Neuronal stem cell (in vitro differentiated cells): ENCODE measurements at regions not wholly inside any gene's neighbourhood (a gene's known extent, or its start where the extent isn't known, plus 50 kb on each side); places are given as distances from the start of the nearest gene placed in this dataset.

ENCODE experiments used
- DNase-seq: peaks from one replicate; pipeline ENCODE4 v3.0.0-alpha.2; 2013; ENCODE audit warnings: low spot score
- H2AFZ ChIP-seq: one replicate; pipeline ENCODE4 v1.6.1; 2013; ENCODE audit warnings: mild to moderate bottlenecking, low read length, inconsistent platforms
- H2AK5ac ChIP-seq: 2 replicates; pipeline ENCODE4 v1.6.1; 2013; ENCODE audit warnings: low read depth, mild to moderate bottlenecking, inconsistent platforms, low read length, moderate library complexity, mixed read lengths
- H2BK120ac ChIP-seq: 2 replicates; pipeline ENCODE4 v1.6.1; 2013; ENCODE audit warnings: low read depth, mild to moderate bottlenecking, inconsistent platforms, low read length, moderate library complexity, mixed read lengths
- H2BK12ac ChIP-seq: one replicate; pipeline ENCODE4 v1.6.1; 2013; ENCODE audit warnings: low read length, inconsistent platforms
- H2BK15ac ChIP-seq: 2 replicates; pipeline ENCODE4 v1.6.1; 2013; ENCODE audit warnings: mild to moderate bottlenecking, low read length, inconsistent platforms, mixed read lengths
- H2BK5ac ChIP-seq: one replicate; pipeline ENCODE4 v1.6.1; 2013; ENCODE audit warnings: inconsistent platforms, mild to moderate bottlenecking, low read length, moderate library complexity
- H3K14ac ChIP-seq: one replicate; pipeline ENCODE4 v1.6.1; 2013; ENCODE audit warnings: low read length, inconsistent platforms
- H3K18ac ChIP-seq: 2 replicates; pipeline ENCODE4 v1.6.1; 2013; ENCODE audit warnings: low read length, inconsistent platforms
- H3K23ac ChIP-seq: 2 replicates; pipeline ENCODE4 v1.6.1; 2013; ENCODE audit warnings: low read depth, mild to moderate bottlenecking, mixed read lengths, low read length, inconsistent platforms; ENCODE audit not compliant: poor library complexity
- H3K27ac ChIP-seq: replicated peaks from 3 replicates; pipeline ENCODE4 v1.5.1; 2013; ENCODE audit warnings: low read length, inconsistent platforms
- H3K27me3 ChIP-seq, 3 experiments: 2 replicates each; pipeline ENCODE4 v1.6.1; 2013; ENCODE audit warnings: low read length in 3 of 3, mild to moderate bottlenecking in 2 of 3, inconsistent platforms in 1 of 3, low read depth in 1 of 3, mixed read lengths in 1 of 3, moderate library complexity in 1 of 3; ENCODE audit not compliant: control insufficient read depth in 3 of 3, insufficient read depth in 3 of 3
- H3K36me3 ChIP-seq, 2 donors: replicated peaks in 1 of 2; 2 replicates each; pipeline ENCODE4 v1.6.1; 2013; ENCODE audit warnings: low read length in 2 of 2; ENCODE audit not compliant: control insufficient read depth in 2 of 2, insufficient read depth in 2 of 2
- H3K4ac ChIP-seq: 2 replicates; pipeline ENCODE4 v1.6.1; 2013; ENCODE audit warnings: inconsistent platforms, mild to moderate bottlenecking, low read length, moderate library complexity
- H3K4me1 ChIP-seq, 2 donors: 1 replicate in 1 of 2; 2 replicates in 1 of 2; pipeline ENCODE4 v1.6.1; 2013; ENCODE audit warnings: low read length in 2 of 2, low read depth in 1 of 2; ENCODE audit not compliant: control insufficient read depth in 2 of 2, insufficient read depth in 1 of 2
- H3K4me2 ChIP-seq: one replicate; pipeline ENCODE4 v1.6.1; 2013; ENCODE audit warnings: mild to moderate bottlenecking, low read length, inconsistent platforms; ENCODE audit not compliant: insufficient read depth, poor library complexity, severe bottlenecking
- H3K4me3 ChIP-seq, 2 donors: 2 replicates each; pipeline ENCODE4 v1.5.1; 2013; ENCODE audit warnings: low read length in 2 of 2, mild to moderate bottlenecking in 2 of 2, inconsistent platforms in 1 of 2, moderate library complexity in 1 of 2
- H3K79me1 ChIP-seq: one replicate; pipeline ENCODE4 v1.6.1; 2013; ENCODE audit warnings: low read depth, mild to moderate bottlenecking, inconsistent platforms, low read length, moderate library complexity
- H3K9ac ChIP-seq: one replicate; pipeline ENCODE4 v1.6.1; 2013; ENCODE audit warnings: mild to moderate bottlenecking, low read depth, low read length, inconsistent platforms; ENCODE audit not compliant: poor library complexity
- H3K9me3 ChIP-seq, 2 donors: replicated peaks in 1 of 2; 2 replicates each; pipeline versions ENCODE3 to v1.6.1; 2013; ENCODE audit warnings: low read length in 2 of 2, mild to moderate bottlenecking in 2 of 2, inconsistent platforms in 1 of 2, low read depth in 1 of 2, mixed read lengths in 1 of 2, moderate library complexity in 1 of 2; ENCODE audit not compliant: control insufficient read depth in 2 of 2, insufficient read depth in 1 of 2
- H4K8ac ChIP-seq: one replicate; pipeline ENCODE4 v1.6.1; 2013; ENCODE audit warnings: low read depth, mild to moderate bottlenecking, inconsistent platforms, low read length, moderate library complexity
- H4K91ac ChIP-seq: one replicate; pipeline ENCODE4 v1.6.1; 2013; ENCODE audit warnings: low read length, low read depth, mild to moderate bottlenecking, inconsistent platforms; ENCODE audit not compliant: poor library complexity
- WGBS, 2 donors: extraction: QIAGEN DNeasy Blood & Tissue Kit; methylation state at CpG; one replicate each; pipeline ENCODE4 v1.1.7; 2013; ENCODE audit warnings: missing lambda C conversion rate in 2 of 2, mixed read lengths in 1 of 2; ENCODE audit not compliant: insufficient read length in 2 of 2, insufficient replicate concordance in 1 of 2; ENCODE audit errors: extremely low coverage in 2 of 2; 5-methylcytosine and 5-hydroxymethylcytosine counted together

DNA sequence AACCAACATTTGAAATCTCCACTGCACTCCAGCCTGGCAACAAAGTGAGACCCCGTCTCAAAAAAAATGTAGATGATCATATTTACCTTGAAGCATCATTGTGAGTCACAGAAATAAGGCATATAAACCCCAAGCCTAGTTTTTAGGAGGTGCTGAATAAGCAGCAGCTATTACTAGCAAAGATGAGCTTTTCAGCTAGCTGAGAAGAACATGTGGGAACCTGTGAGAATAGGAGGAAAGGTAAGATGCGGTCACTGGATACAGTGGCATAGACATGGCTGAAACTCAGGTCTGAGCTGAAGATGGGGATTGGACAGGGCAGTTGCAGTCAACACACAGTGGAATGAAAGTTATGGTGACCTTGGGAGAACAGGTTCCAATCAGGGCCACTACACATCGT lies 284.3 kb upstream of the IRAK1BP1 start:
- Histone ChIP-seq H3K79me1 (no peaks in the 10 kb centered on the region), H3K27ac (no peak overlapping the region), H3K4ac (no peak overlapping the region), H3K4me3 (no peak overlapping the region), H2AK5ac (no peak overlapping the region), H2BK15ac (no peak overlapping the region), H2BK120ac (no peak overlapping the region), H2BK5ac (no peak overlapping the region), H3K4me2 (no peak overlapping the region), H4K91ac (no peak overlapping the region), H3K18ac (no peak overlapping the region), H2AFZ (no peak overlapping the region), H3K4me1 (peaks cover 0 to 1% of the 10 kb centered on the region in 2 donors), H3K23ac (no peak overlapping the region), H3K14ac (no peak overlapping the region), H3K36me3 (no peaks in the 10 kb centered on the region), H2BK12ac (no peak overlapping the region), H3K9ac (no peak overlapping the region), H3K9me3 (no peaks in the 10 kb centered on the region), H4K8ac (no peak overlapping the region), H3K27me3 (no peaks in the 10 kb centered on the region)
- no peak for DNase-seq
- WGBS, 2 donors: no CpG with 5 or more reads among the region's 3 CpGs

DNA sequence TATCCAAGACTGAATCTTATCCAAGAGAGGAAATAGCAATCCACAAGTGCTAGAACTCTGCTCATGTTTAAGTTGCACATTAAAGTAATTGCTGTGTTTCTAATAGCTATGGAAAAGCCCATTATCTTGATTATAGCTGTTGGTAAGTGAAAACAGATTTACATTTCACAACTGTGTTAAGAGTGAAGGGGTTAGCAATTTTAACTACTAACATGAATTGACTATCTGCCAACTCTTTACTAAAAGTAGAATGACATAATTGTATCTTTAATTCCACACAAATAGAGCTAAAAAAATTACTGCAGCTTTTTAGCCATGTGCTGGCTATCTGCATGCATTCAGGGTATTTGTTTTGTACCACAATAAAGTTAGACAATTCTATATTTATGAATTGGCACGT lies 277.9 kb upstream of the IRAK1BP1 start:
- H2BK15ac ChIP-seq: no peak overlapping the region
- H2AK5ac ChIP-seq: no peak overlapping the region
- H3K9ac ChIP-seq: no peak overlapping the region
- no peaks in the 10 kb centered on the region for H3K4me1 ChIP-seq
- no CpG with 5 or more reads among the region's 1 CpG for WGBS, 2 donors
- no peak overlapping the region for H3K14ac ChIP-seq
- no peak overlapping the region for H2BK5ac ChIP-seq
- no peak overlapping the region for H3K4me3 ChIP-seq
- no peaks in the 10 kb centered on the region for H3K27me3 ChIP-seq
- no peak overlapping the region for H4K8ac ChIP-seq
- DNase-seq: no peak
- no peaks in the 10 kb centered on the region for H3K9me3 ChIP-seq
- no peak overlapping the region for H2BK12ac ChIP-seq
- no peaks in the 10 kb centered on the region for H3K79me1 ChIP-seq
- H4K91ac ChIP-seq: no peak overlapping the region
- no peak overlapping the region for H3K18ac ChIP-seq
- H3K23ac ChIP-seq: no peak overlapping the region
- no peak overlapping the region for H3K4ac ChIP-seq
- no peaks in the 10 kb centered on the region for H3K36me3 ChIP-seq
- H3K27ac ChIP-seq: no peak overlapping the region
- H3K4me2 ChIP-seq: no peak overlapping the region
- H2BK120ac ChIP-seq: no peak overlapping the region
- no peak overlapping the region for H2AFZ ChIP-seq

DNA sequence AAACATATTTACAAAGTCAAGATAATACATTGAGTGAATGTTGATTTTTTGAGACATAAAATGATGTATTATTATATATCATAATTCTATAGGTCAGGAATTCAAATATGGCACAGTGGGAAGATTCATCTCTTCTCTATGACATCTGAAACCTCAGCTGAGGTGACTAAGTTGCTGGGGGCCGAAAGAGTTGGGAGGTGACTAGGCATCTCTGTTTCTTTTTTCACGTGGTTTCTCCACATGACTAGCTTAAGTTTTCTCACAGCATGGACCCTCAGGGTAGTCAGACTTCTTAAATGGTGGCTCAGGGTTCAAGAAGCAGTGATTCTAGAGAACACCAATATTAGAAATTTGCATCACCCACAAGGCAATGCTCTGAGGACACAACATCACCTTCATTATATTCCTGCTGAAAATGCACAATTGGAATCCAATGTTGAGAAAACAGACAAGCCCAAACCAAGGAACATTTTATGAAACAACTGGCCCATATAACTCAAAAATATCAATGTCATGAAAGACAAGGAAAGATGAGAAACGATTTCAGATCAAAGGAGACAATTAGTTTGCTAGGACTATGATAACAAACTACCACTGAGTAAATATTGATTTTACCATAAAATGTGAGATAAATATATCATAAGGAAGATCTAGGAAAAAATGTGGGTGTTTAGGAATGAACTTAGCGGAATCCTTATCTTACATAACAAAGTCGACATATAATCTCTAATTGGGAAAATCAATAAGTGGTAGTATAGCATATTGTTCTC lies 273.3 kb upstream of the IRAK1BP1 start:
- no peak overlapping the region for H3K14ac ChIP-seq
- H4K8ac ChIP-seq: no peak overlapping the region
- no peak overlapping the region for H4K91ac ChIP-seq
- H2BK5ac ChIP-seq: no peak overlapping the region
- no peak overlapping the region for H2BK15ac ChIP-seq
- no peak overlapping the region for H3K9ac ChIP-seq
- no peak overlapping the region for H3K23ac ChIP-seq
- H2AFZ ChIP-seq: no peak overlapping the region
- no peaks in the 10 kb centered on the region for H3K36me3 ChIP-seq
- no peak overlapping the region for H3K4me3 ChIP-seq
- WGBS, 2 donors: no CpG with 5 or more reads among the region's 5 CpGs
- no peak overlapping the region for H2AK5ac ChIP-seq
- no peak overlapping the region for H3K18ac ChIP-seq
- H3K4me2 ChIP-seq: no peak overlapping the region
- H2BK120ac ChIP-seq: no peak overlapping the region
- no peaks in the 10 kb centered on the region for H3K4me1 ChIP-seq
- H3K27me3 ChIP-seq: no peaks in the 10 kb centered on the region
- no peak for DNase-seq
- H3K79me1 ChIP-seq: no peaks in the 10 kb centered on the region
- no peak overlapping the region for H2BK12ac ChIP-seq
- no peak overlapping the region for H3K27ac ChIP-seq
- H3K4ac ChIP-seq: no peak overlapping the region
- no peaks in the 10 kb centered on the region for H3K9me3 ChIP-seq

DNA sequence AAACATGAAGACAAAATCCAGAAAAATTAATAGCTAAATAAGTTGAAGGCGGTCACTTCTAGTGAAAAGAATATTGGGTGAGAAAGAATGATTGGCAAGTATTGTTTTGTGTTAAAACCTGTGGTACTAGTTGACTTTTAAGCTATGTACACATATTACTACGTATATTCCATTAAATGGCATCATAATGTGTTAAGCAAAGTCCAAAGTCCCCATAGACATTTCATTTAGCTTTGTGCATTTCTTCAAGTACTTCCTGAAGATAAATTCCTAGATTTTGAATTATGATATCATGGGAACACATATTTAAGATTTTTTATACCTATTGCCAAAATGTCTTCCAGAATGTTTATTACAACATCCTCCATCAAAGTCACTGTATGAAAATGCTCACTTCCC lies 272.7 kb upstream of the IRAK1BP1 start:
- Histone ChIP-seq H3K4me1 (no peaks in the 10 kb centered on the region), H2BK5ac (no peak overlapping the region), H3K27ac (no peak overlapping the region), H2AFZ (no peak overlapping the region), H3K9ac (no peak overlapping the region), H3K23ac (no peak overlapping the region), H3K14ac (no peak overlapping the region), H3K79me1 (no peaks in the 10 kb centered on the region), H4K8ac (no peak overlapping the region), H3K27me3 (no peaks in the 10 kb centered on the region), H3K18ac (no peak overlapping the region), H4K91ac (no peak overlapping the region), H3K4me3 (no peak overlapping the region), H3K36me3 (no peaks in the 10 kb centered on the region), H2AK5ac (no peak overlapping the region), H2BK15ac (no peak overlapping the region), H3K4me2 (no peak overlapping the region), H2BK120ac (no peak overlapping the region), H3K4ac (no peak overlapping the region), H2BK12ac (no peak overlapping the region), H3K9me3 (no peaks in the 10 kb centered on the region)
- DNase-seq: no peak
- WGBS, 2 donors: no CpG with 5 or more reads among the region's 2 CpGs
